Stimulated activated CD4-positive, alpha-beta T cell treated with anti-CD3 and anti-CD28 coated beads, Interleukin-12 subunit alpha, Interleukin-12 subunit beta, amount 100 ng/mL, for 24 hours (primary cell): ENCODE measurements at regions not wholly inside any gene's neighbourhood (a gene's known extent, or its start where the extent isn't known, plus 50 kb on each side); places are given as distances from the start of the nearest gene placed in this dataset.
"Not testable (repeated sequence)": the region's sequence is repeated elsewhere in the genome, so short reads cannot be mapped to it uniquely, and the experiment has no call there.

ENCODE experiments used
- DNase-seq, 2 experiments: peaks; one replicate each; pipeline ENCODE4 v3.0.0-alpha.2; 2020; ENCODE audit warnings: low read depth in 2 of 2

DNA sequence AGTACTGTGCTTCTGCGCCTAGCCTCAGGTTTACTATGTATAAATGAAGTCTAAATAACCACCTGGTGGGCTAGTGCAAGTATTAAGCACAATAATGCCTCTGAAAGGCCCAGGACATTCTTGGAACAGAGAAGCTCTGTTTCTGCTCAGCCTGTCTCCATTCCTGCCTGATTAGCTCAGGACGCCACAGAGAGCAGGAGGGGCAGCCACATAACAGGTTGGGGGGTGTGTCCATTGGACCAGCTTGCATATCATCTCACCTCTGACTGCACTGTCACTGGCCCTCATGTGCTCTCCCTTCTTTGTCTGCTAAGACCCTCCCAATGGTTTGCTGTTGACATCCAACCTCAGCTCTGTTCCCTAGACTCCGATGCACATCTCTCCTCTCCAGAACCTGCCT is 52.8 kb upstream of the IKZF1 start:
- DNase-seq = no peak

DNA sequence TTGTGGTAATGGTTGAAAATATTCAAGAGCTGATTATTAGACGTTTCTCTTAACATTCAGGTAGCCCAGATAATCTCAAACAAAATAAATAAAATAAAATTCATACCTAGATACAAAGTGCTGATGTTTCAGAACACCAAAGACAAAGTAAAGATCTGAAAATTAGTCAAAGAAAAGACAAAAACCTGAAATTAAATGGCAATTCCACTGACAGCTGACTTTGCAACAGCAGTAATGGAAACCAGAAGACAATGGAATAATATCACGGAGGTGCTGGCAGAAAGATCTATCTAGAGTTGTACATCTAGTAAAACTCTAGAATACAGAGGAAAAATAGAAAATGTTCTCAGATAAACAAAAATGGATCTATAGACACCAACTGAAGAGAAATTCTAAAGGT is 58.0 kb upstream of the IKZF1 start:
- DNase-seq = no peak

DNA sequence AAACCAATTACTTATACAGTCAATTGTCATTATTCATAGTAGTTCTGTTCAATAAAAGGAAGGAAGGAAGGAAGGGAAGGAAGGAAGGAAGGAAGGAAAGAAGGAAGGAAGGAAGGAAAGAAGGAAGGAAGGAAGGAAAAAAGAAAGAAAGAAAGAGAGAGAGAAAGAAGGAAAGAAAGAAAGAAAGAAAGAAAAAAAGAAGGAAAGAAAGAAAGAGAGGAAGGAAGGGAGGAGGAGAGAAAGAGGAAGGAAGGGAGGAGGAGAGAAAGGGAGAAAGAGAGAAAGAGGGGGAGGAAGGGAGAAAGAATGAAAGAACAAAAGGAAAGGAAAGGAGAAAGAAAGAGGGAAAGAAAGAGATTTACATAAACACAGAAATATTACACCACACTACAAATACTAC is 62.4 kb upstream of the IKZF1 start:
- DNase-seq = not testable (repeated sequence)

- DNase-seq = not testable (repeated sequence)
Observed at GRCh38 chr7:50240699-50241098, 63.8 kb upstream of the IKZF1 start.

GRCh38 chr7:50229964-50230363 is 74.6 kb upstream of the IKZF1 start:
- no peak for DNase-seq

- no peak for DNase-seq
Observed at GRCh38 chr7:50228148-50228547, 76.4 kb upstream of the IKZF1 start.

DNA sequence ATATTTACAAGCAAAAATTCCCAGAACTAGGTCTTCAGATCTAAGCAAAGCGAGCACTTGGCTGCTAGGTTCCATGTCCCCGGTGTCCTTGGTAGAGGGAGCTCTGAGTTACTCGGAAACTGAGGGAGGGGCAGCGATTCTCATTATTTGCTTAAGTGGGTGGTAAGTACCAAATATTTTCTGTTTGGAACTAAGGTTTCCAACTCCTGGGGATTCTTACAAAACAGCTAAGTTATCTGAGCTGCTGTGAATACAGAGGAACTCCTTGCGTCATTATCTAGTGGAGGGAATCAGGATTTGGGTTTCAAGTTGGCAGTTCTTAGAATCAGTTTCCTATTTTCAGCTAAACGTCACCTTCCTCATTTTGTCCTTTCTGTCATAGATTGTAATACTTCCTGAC is 76.8 kb upstream of the IKZF1 start:
- no peak for DNase-seq

DNA sequence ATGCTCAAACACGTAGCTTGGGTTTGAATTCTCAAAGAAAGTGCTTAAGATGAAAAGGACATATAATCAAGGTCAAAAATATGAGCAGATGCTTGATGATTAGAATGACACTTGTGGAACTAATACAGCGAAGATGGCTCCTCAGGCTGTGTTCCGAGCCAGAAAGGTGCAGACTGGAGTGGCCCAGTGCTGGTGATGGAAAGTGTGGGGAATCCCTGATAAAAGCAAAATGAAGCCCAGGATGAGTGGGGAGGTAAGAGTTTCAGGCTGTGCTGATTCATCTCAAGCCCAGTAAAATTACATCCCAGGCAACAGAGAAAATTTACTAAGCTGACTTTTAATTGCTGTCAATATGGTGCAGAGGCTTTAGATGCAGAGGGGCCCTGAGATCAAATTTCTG is 77.8 kb upstream of the IKZF1 start:
- no peak for DNase-seq

- no peak for DNase-seq
Observed at GRCh38 chr7:50226145-50226544, 78.4 kb upstream of the IKZF1 start.

- DNase-seq = no peak
Observed at GRCh38 chr7:50221433-50221832, 83.1 kb upstream of the IKZF1 start.

GRCh38 chr7:50221028-50221427 is 83.5 kb upstream of the IKZF1 start:
- no peak for DNase-seq

DNA sequence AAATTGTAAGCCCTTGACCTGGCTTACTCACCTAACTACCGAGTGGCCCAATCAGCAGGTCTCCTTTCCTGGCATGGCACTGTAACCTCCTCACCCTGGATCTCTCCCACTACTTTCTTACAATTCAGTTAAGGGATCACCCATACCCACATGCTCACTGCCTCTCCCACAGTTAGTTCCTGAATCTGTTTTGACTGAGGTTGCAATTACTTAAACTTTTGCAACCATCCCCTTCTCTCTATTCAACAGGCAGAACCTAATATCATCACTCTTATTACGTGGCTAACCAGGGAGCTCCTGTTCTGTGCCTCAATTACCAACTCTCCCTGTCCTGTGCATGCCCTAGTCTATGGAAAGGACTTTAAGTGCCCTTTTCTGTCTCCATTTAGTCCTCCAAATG is 84.2 kb upstream of the IKZF1 start:
- DNase-seq = no peak

- no peak for DNase-seq
Observed at GRCh38 chr7:50217821-50218281, 86.7 kb upstream of the IKZF1 start.

GRCh38 chr7:50217401-50217800 is 87.1 kb upstream of the IKZF1 start:
- no peak for DNase-seq

DNA sequence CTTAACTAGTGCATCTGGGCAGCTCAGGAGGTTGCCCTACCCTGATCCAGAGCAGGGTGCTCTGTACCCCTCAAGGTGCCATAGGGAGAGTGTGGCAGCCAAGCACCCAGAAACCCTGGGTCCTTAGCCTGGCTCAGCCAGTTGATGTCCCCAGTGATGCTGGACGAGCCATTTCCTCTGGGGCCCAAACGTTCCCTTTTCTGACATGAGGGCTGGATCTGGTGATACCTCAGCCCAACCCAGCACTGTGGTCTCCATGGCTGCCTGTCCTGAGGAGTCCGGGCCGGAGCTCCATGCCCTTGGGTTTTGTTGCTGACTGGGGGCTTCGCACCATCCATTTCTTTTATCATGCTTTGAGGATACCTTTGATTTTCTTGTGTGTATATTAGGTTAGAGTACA is 87.9 kb upstream of the IKZF1 start:
- DNase-seq = no peak

DNA sequence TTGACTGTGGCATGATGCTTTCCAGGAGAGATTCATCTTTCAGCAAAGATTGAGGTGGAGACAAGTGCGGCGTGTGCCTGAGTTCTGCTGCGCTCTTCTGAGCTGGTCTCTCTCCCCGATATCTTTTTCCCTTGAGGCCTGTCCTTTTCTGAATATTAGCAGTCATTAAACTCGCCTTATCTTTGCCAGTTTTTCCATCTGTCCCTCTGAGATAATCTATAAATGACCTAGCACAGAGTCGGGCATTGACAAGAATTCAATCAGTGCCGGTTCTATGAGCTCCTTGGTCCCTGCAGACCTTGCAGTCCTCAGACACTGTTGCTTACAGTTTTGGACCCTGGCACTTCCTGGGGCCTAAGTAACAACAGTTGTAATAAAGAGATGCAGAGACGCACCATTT is 89.7 kb upstream of the IKZF1 start:
- DNase-seq = no peak

DNA sequence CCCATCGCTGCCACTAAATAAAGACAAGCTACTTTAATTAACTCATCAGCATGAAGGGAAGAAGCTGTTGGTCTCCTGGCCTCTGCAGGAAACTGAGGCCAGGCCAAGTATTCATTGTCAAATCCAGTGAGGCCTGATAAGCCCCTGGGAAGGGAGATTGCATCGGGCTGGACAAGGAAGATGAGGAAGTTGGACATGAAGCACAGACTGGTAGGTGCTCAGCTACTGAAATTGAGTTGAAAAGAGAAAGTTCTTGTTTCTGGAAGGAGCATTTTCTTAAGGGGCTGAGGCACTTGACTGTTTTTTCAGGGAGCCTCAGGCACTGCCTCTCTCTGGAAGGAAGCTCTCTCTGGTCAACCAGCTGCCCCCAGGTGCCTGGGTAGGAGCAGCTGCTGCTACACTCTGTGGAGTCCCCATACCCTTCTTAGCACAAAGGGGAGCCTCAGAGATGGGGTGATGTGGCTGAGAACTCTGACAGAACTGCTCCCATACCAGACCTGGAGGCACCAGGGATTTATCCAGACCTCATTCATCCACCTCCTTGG is 90.3 kb upstream of the IKZF1 start:
- DNase-seq = no peak

GRCh38 chr7:50213622-50214017 is 90.9 kb upstream of the IKZF1 start:
- no peak for DNase-seq

DNA sequence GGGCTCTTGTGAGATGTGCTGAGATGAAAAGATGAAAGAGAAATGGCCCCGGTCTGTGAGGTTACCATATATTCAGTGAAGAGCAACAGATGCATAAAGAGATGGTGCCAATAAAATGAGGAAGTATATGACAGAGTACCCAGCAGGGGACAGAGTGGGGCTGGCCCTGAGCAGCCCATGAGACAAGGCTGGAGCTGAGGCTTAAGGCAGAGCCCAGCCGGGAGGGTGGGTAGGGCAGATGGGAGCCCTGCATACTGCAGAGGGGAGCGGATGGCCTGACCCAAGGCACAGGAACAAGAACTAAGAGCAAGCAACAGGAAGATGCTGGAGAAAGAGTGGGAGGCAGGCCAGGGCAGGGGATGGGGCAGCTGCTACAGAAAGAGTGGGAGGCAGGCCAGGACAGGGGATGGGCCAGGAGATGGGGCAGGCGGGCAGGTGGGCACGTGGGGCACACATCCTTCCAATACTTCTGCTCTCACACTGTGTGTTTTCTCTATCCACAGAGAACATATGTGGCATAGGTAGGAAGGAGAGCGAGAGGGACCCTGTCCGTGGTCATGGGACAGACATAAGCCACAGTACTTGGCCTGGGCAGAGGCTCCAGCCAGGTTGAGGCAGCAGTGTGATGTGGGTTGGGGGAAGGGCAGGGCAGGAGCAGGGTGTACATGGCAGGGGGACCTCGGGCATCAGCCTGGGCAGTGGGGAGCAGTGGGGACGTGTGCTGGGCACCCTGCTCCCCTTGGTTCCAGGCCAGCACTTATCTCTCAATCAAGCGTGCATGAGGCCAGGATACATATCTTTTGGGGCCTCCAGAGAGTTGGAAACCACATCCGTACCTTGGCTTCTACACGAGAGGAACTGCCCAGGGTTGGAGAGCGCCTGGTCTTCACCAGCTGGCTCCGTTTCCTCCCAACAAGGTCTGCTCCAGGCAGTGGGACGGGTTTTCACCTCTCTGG is 91.6 kb upstream of the IKZF1 start:
- no peak for DNase-seq

GRCh38 chr7:50212016-50212325 is 92.5 kb upstream of the IKZF1 start:
- DNase-seq = no peak

GRCh38 chr7:50211130-50212015 is 93.1 kb upstream of the IKZF1 start:
- DNase-seq = no peak

- no peak for DNase-seq
Observed at GRCh38 chr7:50210706-50211115, 93.8 kb upstream of the IKZF1 start.
